NCI-H146 treated with DMSO at 0.1 percent for 48 hours (cell line): ENCODE measurements at regions not wholly inside any gene's neighbourhood (a gene's known extent, or its start where the extent isn't known, plus 50 kb on each side); places are given as distances from the start of the nearest gene placed in this dataset.

Experiments
- DNase-seq: peaks from one replicate; lab custom pipeline; 2025; ENCODE audit not compliant: unreplicated experiment; lab: John Stamatoyannopoulos, UW

- no peak for DNase-seq
Measured at GRCh38 chr12:93287149-93287548, 90.6 kb upstream of the NUDT4 start.

DNA sequence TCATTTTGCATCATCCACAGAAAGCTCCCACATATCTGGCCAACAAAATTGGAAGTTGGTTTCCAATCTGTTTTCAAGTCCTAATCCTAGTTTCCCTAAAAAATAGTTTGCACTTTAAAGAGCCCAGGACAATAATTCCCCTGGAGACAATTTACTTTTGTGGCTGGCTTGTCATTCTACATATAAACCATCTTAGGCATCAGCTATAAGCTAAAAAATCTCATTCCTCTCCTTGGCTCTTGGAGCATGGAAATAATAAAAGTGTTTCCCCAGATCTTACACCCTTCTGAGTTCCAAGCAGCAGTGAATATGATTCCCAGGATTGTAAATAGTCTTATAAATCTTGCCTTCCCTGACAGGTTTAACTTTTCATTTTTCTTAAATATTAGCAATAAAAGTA, 89.1 kb upstream of the NUDT4 start:
- DNase-seq: no peak

GRCh38 chr12:93290391-93290790, 87.3 kb upstream of the NUDT4 start:
- no peak for DNase-seq

DNA sequence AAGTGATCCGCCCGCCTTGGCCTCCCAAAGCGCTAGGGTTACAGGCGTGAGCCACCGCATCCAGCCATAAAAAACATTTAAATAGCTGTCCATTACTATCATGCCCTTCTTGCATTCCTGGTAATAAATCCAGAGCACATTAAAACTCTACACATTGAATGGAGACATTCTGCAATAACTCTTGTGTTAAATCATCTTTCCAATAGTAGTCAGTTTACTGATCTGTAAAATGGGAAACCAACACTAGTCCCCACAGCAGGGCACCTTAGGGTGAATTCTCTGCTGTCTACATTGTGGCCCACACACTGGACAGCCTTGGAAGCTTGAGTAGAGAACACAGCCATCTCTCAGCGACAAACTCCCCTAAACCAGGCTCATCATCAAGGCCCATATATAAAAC, 85.5 kb upstream of the NUDT4 start:
- no peak for DNase-seq

DNA sequence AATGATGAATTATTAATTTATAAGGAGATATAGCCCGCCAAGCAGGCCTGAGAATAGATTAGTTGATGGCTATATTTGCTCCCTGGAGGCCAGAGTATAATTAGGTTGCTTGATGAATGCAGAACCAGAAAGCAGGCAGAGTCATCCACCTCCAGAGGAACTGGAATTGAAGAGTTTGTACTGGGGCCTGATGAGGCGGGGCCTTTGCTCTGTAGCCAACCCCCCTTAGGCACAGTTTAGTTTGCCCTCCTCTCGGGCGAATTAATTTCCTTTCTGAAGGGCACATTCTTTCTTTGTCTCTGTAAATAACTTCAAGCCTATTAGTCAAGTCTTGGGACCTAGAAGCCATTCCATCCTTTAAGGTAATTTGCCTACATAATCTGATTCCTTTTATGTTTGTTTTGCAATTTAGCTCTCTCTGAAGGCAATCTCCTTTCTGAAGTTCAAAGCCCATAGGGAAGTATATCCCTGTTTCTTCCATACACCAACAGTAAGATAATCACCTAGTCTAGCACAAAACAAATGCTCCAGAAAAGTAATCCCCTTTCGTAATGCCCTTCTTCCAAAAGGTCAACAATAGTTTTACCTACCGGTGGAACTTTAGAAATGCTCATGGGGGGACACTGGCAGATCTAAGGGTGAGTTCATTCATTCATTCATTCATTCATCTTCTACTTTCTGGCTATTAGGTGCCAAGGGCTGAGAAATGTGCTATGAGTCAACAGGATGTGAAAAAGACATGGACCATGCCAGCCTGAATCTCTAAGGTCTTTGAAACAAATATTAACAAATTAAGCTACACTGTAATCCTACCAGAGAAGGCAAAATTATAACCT, 84.8 kb upstream of the NUDT4 start:
- no peak for DNase-seq

- DNase-seq: no peak
Measured at GRCh38 chr12:93297032-93297431, 80.7 kb upstream of the NUDT4 start.

DNA sequence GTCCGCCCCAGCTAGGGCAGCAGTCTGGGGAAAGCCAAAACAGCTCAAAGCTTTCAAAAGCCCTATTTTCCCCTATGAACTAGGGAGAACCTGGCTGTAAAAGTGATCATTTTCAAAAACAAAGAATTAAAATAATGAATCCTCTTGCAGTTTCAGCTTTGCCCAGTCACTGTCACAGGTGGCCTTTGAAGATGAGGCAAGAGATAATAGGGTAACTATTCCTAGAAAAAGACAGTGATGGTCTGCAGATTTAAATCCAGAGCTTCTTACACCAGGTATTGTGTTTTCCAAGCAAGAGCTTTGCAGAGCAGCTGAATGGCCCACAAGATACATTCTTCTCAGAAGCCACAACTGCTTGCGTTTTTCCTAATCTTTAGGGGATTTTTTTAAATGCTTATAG, 80.2 kb upstream of the NUDT4 start:
- no peak for DNase-seq

- no peak for DNase-seq
Measured at GRCh38 chr12:93299262-93299846, 78.4 kb upstream of the NUDT4 start.

DNA sequence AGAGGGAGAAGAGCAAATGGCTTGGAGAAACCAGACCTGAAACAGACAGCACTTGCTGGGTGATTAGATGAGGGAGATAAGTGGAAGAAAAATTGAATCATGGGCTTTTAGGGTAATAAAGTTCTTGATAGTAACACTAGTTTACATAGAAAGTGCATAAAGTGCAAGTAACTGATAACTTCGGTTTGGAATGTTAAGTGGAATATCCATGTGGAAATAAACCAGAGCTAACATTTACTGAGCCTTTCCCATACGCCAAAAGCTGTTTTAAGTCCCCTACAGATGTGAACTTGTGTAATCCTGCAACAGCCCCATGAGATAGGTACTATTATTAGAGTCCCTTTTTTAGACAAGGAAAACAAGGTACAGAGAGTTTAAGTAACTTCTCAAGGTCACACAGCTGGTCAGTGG, 77.1 kb upstream of the NUDT4 start:
- DNase-seq: no peak

DNA sequence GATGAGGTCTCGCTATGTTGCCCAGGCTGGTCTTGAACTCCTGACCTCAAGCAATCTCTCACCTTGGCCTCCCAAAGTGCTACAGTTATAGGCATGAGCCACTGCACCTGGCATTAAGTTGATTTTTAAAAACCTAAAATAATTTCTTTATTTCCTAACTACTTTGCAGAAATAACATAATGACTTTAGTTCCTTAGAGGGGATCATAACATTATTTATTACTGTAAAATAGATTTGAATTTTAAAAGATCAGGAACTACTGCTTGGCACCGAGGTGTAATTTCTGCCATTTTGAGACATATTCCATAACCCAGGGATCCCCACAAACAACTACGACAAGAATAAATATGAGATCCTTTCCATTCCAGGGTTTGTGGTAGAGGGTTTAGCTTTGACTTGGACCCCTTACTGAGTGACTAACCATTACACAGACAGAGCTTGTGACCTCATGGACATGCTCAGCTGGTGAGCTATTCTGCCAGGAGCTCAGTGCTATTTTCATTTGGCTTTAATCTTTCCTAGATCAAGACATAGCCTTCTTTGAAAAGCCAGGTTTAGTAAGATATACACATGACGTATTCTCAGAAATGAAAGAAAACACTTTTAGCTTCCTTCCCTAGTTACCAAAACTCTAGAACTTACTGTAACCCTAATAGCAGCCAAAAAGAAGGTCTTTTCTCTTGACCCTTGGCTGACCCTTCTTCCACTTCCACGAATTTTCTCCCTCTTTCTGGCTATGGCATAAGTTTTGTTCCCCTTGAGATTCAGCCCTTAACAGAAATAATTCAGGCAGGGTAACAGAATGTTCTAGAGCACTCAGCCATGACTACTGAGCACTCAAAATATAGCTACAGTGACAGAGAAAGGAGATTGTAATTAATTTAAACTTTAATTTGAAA, 75.1 kb upstream of the NUDT4 start:
- no peak for DNase-seq

DNA sequence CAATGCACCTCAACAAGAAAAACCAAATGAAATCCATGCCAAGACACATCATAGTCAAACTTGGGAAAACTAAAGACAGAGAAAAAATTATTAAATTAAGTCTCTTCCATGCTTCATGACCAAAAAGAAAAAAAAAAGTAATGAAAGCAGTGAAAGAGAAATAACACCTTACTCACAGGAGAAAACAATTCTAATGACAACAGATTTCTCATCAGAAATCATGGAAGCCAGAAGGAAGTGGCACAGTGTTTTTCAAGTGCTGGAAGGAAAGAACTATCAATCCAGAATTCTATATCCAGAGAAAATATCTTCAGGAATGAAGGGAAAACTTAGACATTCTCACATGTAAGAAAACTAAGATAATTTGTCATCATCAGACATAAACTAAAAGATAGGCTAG, 71.1 kb upstream of the NUDT4 start:
- DNase-seq: no peak

- DNase-seq: no peak
Measured at GRCh38 chr12:93308281-93308680, 69.4 kb upstream of the NUDT4 start.

GRCh38 chr12:93311827-93312226, 65.9 kb upstream of the NUDT4 start:
- DNase-seq: no peak

- DNase-seq: no peak
Measured at GRCh38 chr12:93314177-93314497, 63.6 kb upstream of the NUDT4 start.

DNA sequence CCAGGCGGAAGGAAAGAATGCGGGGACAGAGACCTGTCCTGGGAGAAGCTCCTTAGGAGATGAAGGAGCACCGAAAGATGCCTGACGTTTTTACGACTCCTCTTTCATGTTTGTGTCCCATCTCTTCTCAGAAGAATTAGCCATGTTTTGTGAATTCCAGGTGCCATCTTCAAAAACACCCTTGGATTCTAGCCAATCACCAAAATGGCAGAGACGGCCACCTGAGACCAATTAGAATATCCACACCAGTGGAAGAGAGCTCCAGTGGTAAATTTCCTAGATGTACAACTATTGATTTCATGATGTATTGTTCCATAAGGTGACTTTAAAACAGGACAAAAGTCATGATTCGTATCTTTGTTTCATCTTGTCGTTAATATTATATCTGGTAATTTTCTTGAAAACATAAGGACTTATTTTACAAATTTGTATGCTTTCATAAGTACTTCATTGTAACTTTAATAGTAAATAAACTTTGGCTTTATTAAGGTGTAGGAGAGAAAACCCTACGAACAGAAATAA, 62.3 kb upstream of the NUDT4 start:
- DNase-seq: no peak

DNA sequence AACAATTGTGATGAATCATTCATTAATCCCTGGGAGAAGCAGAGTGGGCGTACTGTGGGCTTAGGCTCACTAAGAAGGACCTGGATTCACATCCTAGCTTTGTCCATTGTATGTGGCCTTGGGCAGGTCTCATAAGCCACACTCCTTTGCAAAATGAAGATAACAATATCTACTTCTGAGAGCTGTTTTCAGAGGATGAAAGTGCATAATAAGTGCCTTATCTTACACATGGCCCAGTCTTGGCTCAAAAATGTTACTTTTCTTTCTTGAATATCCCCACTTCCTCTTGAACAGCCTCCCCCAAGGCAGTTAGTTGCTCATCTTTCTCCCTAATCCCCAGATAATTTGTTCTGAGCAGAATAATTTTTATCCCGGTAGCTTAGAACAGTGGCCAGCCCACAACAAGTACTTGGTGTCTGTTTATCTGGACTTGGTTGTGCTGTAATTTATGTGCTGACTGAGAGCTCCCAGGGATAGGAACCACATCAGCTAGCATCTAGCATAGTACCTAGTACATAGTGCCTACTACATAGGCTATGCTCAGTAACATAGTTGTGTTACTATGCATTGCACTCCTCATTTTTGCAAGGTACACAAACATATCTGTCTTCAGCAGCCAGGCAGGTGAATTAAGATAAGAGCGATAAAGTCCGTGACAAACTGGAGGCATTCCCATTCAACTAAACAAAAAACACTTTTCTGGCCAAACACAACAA, 61.7 kb upstream of the NUDT4 start:
- DNase-seq: no peak

DNA sequence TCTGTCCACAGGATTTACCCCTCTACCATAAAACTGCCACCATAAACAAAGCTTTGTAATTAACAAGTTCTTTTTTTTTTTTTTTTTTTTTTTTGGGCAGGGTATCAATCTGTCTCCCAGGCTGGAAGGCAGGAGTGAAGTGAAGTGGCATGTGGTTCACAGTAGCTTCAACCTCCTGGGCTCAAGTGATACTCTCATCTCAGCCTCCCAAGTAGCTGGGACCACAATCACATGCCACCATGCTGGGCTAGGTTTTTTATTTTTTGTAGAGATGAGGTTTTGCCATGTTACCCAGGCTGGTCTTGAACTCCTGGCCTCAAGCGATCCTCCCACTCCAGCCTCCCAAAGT, 61.1 kb upstream of the NUDT4 start:
- no peak for DNase-seq

DNA sequence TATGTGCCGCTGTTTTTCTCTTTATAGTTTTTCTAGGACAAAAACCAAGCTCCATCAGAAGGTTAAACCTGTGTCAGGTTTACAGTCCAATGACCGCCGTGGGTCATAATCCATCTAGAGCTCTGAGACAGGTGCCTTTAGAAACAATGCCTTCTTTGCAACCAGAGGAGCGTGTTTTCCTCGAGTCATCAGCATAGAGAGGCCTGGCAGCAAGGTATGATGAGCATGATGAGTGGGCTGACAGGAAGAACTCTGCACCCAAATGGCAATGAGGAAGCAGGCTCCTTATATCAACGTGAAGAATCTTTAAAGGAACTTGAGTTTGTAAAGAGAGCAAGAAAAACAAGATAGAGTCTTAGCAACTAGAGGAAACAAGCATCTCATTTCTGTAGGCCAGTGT, 60.5 kb upstream of the NUDT4 start:
- no peak for DNase-seq

- DNase-seq: peak; percentile 77
Measured at GRCh38 chr12:93318720-93319522, 58.8 kb upstream of the NUDT4 start.

GRCh38 chr12:93319523-93320050, 58.1 kb upstream of the NUDT4 start:
- DNase-seq: no peak
